ENCODE measurements at regions not wholly inside any gene's neighbourhood (a gene's known extent, or its start where the extent isn't known, plus 50 kb on each side); places are given as distances from the start of the nearest gene placed in this dataset.

- TF ChIP-seq, protein P1, sequence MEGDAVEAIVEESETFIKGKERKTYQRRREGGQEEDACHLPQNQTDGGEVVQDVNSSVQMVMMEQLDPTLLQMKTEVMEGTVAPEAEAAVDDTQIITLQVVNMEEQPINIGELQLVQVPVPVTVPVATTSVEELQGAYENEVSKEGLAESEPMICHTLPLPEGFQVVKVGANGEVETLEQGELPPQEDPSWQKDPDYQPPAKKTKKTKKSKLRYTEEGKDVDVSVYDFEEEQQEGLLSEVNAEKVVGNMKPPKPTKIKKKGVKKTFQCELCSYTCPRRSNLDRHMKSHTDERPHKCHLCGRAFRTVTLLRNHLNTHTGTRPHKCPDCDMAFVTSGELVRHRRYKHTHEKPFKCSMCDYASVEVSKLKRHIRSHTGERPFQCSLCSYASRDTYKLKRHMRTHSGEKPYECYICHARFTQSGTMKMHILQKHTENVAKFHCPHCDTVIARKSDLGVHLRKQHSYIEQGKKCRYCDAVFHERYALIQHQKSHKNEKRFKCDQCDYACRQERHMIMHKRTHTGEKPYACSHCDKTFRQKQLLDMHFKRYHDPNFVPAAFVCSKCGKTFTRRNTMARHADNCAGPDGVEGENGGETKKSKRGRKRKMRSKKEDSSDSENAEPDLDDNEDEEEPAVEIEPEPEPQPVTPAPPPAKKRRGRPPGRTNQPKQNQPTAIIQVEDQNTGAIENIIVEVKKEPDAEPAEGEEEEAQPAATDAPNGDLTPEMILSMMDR (IDR thresholded peaks at IDR 0.05; ENCODE audit: low read depth, low read length), result no peak
- Histone ChIP-seq H3K4me3 (ENCODE audit: low read depth, low read length) (no peak overlapping the region), H3K27ac (ENCODE audit: low read depth, low read length) (no peak overlapping the region), H3K9me3 (ENCODE audit: control insufficient read depth, insufficient read depth, low read length) (no peaks in the 10 kb centered on the region; the same call in 1 of the 2 replicates), H3K27me3 (ENCODE audit: control insufficient read depth, insufficient read depth, low read length) (no peaks in the 10 kb centered on the region)
- DNase-seq (ENCODE audit: low read depth, low spot score), result no peak
- ChIA-PET CTCF (interaction anchor here (0.5 kb wide), 1 partner anchor 167 kb away, joined by 8 read pairs; no protein-coding TSS in a partner anchor), POLR2A (no interaction called here)
These were observed 138.0 kb upstream of the FAM9B start for GRCh38 chrX:9171841-9172463.

DNA sequence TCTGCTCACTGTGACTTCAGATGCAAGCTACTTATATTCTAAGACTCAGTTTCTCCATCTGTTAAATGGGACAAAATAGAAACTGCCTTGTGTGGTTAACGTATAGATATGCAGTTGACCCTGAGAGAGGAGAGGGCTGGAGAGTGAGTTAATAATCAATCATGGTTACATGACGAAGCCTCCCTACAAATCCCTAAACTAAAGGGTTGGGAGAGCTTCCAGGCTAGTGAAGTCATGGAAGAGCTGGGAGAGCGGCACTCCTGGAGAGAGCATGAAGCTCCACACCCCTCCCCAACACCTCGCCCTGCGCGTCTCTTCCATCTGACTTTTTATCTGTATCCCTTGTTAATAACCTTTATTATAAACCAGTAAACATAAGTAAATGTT lies 138.5 kb upstream of the FAM9B start:
- TF ChIP-seq, protein P1 (IDR thresholded peaks at IDR 0.05; ENCODE audit: low read depth, low read length), result no peak
- ChIA-PET POLR2A (no interaction called here), CTCF (no interaction called here)
- Histone ChIP-seq H3K27me3 (ENCODE audit: control insufficient read depth, insufficient read depth, low read length) (no peaks in the 10 kb centered on the region), H3K27ac (ENCODE audit: low read depth, low read length) (no peak overlapping the region), H3K9me3 (ENCODE audit: control insufficient read depth, insufficient read depth, low read length) (no peaks in the 10 kb centered on the region; the same call in 1 of the 2 replicates), H3K4me3 (ENCODE audit: low read depth, low read length) (no peak overlapping the region)
- no peak for DNase-seq (ENCODE audit: low read depth, low spot score)

DNA sequence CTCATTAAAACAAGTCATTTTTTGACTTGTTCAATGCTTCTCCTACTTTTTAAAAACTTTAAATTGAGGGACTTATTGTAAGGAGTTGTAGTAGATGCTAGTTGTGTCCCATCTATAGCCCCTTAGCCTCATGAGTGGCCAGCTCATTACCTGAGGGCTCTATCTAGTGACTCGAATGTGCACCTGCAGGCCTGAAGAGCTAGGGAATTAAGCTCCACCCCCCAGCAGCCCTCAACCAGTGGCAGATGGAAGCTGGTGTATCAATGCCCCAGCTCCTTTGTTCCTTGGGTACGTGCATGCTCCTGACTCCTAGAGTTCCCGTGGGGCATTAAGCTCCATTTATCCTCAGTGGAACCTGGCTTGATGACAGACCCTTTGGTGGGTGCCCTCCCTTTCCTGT lies 146.7 kb upstream of the FAM9B start:
- no peak overlapping the region for H3K27ac ChIP-seq (ENCODE audit: low read depth, low read length)
- ChIA-PET CTCF (no interaction called here), POLR2A (no interaction called here)
- H3K9me3 ChIP-seq (ENCODE audit: control insufficient read depth, insufficient read depth, low read length), result no peaks in the 10 kb centered on the region
- H3K4me3 ChIP-seq (ENCODE audit: low read depth, low read length), result no peak overlapping the region
- DNase-seq (ENCODE audit: low read depth, low spot score), result no peak
- no peaks in the 10 kb centered on the region for H3K27me3 ChIP-seq (ENCODE audit: control insufficient read depth, insufficient read depth, low read length)
- TF ChIP-seq, protein P1 (IDR thresholded peaks at IDR 0.05; ENCODE audit: low read depth, low read length), result no peak

- Histone ChIP-seq H3K27me3 (ENCODE audit: control insufficient read depth, insufficient read depth, low read length) (no peaks in the 10 kb centered on the region), H3K4me3 (ENCODE audit: low read depth, low read length) (no peak overlapping the region), H3K27ac (ENCODE audit: low read depth, low read length) (no peak overlapping the region), H3K9me3 (ENCODE audit: control insufficient read depth, insufficient read depth, low read length) (no peaks in the 10 kb centered on the region)
- ChIA-PET POLR2A (no interaction called here), CTCF (no interaction called here)
- no peak for DNase-seq (ENCODE audit: low read depth, low spot score)
- TF ChIP-seq, protein P1 (IDR thresholded peaks at IDR 0.05; ENCODE audit: low read depth, low read length), result no peak
These were observed 148.1 kb upstream of the FAM9B start for GRCh38 chrX:9182041-9182440.

- POLR2A ChIA-PET, result no interaction called here
These were observed 149.6 kb upstream of the FAM9B start for GRCh38 chrX:9183481-9183880.

More at GRCh38 chrX:9183481-9183880, 149.6 kb upstream of the FAM9B start:
- no peaks in the 10 kb centered on the region for H3K9me3 ChIP-seq (ENCODE audit: control insufficient read depth, insufficient read depth, low read length)
- TF ChIP-seq, protein P1 (IDR thresholded peaks at IDR 0.05; ENCODE audit: low read depth, low read length), result no peak
- H3K4me3 ChIP-seq (ENCODE audit: low read depth, low read length), result no peak overlapping the region
- DNase-seq (ENCODE audit: low read depth, low spot score), result no peak
- no peaks in the 10 kb centered on the region for H3K27me3 ChIP-seq (ENCODE audit: control insufficient read depth, insufficient read depth, low read length)
- CTCF ChIA-PET, result no interaction called here
- no peak overlapping the region for H3K27ac ChIP-seq (ENCODE audit: low read depth, low read length)

Data from AG04450 (cell line).